Neural cell (in vitro differentiated cells): ENCODE measurements at regions not wholly inside any gene's neighbourhood (a gene's known extent, or its start where the extent isn't known, plus 50 kb on each side); places are given as distances from the start of the nearest gene placed in this dataset.

ENCODE experiments used
- EP300 ChIP-seq: fragments of 450-650 bp; conservative IDR thresholded peaks from 2 replicates; pipeline ENCODE4 v1.6.1; 2014; ENCODE audit warnings: antibody characterized with exemption, mild to moderate bottlenecking, moderate library complexity; ENCODE audit not compliant: poor library complexity, severe bottlenecking
- EZH2 ChIP-seq: fragments of 200-600, 300-800 bp; shearing (Covaris generic), sonication (generic); IDR thresholded peaks from 2 replicates; pipeline ENCODE4 v1.6.1; 2014; ENCODE audit warnings: antibody characterized with exemption, low read length, borderline replicate concordance, mild to moderate bottlenecking; ENCODE audit not compliant: insufficient read depth, poor library complexity, severe bottlenecking
- MXI1 ChIP-seq: fragments of 450-650 bp; conservative IDR thresholded peaks from 2 replicates; pipeline ENCODE4 v1.6.1; 2014; ENCODE audit warnings: antibody characterized with exemption, mild to moderate bottlenecking; ENCODE audit not compliant: poor library complexity, severe bottlenecking
- POLR2AphosphoS5 ChIP-seq: IDR thresholded peaks from 2 replicates; pipeline ENCODE4 v1.6.1; 2012
- RAD21 ChIP-seq: fragments of 450-650 bp; conservative IDR thresholded peaks from 2 replicates; pipeline ENCODE4 v1.6.1; 2014; ENCODE audit warnings: antibody characterized with exemption, mild to moderate bottlenecking, moderate library complexity
- SMC3 ChIP-seq: fragments of 450-650 bp; conservative IDR thresholded peaks from 2 replicates; pipeline ENCODE4 v1.6.1; 2014; ENCODE audit warnings: antibody characterized with exemption, mild to moderate bottlenecking, moderate library complexity; ENCODE audit not compliant: poor library complexity
- TAF1 ChIP-seq: IDR thresholded peaks from 2 replicates; pipeline ENCODE4 v1.6.1; 2012; ENCODE audit warnings: low read depth
- TF ChIP-seq, protein P1 (sequence below): fragments of 450-650 bp; IDR thresholded peaks from 2 replicates; pipeline ENCODE4 v1.5.1; 2014; ENCODE audit warnings: antibody characterized with exemption, mild to moderate bottlenecking, moderate library complexity; ENCODE audit not compliant: poor library complexity, severe bottlenecking
- TF ChIP-seq, protein P2 (sequence below): IDR thresholded peaks from 2 replicates; pipeline ENCODE4 v1.6.1; 2012; ENCODE audit warnings: borderline replicate concordance

DNA sequence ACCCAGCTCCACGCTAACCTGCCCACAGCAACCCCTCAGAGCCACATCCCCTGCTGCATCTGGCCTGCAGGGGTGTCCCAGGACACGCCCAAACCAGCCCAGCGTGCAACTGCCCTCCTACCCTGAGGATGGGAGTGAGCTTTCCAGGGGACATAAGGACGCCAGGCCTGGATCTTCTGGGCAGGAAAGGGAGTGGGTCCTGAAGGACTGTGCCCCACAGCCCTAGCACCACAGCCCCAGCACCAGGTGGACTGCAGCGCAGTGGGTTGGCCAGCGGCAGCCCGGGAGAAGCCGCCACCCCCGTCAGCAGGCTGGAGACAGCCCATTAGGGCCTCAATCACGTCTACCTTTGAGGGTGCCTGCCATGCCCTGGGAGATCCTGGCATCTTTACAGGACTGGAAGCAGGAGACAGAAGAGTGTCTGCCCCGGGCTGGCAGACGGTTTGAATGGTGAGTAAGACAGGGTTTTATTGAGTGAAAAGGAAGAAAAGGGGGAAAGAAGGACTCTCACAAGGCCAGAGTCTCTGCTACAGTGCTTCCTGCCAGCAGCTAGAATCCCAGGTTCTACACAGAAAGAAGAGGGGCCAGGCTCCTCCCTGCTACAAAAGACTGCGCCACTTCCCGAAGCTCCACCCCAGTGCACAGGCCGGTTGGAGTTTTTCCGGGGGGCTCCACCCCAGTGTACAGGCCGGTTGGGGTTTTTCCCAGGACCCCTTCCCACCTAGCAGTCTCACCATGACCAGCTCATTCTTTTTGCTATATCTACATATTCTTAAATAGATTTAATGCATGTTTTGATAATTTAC, 69.8 kb upstream of the KCTD7 start:
- TF ChIP-seq EP300 (no peak), SMC3 (no peak), EZH2 (no peak), TAF1 (no peak), MXI1 (no peak), POLR2AphosphoS5 (no peak), RAD21 (no peak)
- TF ChIP-seq, protein P1, sequence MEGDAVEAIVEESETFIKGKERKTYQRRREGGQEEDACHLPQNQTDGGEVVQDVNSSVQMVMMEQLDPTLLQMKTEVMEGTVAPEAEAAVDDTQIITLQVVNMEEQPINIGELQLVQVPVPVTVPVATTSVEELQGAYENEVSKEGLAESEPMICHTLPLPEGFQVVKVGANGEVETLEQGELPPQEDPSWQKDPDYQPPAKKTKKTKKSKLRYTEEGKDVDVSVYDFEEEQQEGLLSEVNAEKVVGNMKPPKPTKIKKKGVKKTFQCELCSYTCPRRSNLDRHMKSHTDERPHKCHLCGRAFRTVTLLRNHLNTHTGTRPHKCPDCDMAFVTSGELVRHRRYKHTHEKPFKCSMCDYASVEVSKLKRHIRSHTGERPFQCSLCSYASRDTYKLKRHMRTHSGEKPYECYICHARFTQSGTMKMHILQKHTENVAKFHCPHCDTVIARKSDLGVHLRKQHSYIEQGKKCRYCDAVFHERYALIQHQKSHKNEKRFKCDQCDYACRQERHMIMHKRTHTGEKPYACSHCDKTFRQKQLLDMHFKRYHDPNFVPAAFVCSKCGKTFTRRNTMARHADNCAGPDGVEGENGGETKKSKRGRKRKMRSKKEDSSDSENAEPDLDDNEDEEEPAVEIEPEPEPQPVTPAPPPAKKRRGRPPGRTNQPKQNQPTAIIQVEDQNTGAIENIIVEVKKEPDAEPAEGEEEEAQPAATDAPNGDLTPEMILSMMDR = no peak
- TF ChIP-seq, protein P2, sequence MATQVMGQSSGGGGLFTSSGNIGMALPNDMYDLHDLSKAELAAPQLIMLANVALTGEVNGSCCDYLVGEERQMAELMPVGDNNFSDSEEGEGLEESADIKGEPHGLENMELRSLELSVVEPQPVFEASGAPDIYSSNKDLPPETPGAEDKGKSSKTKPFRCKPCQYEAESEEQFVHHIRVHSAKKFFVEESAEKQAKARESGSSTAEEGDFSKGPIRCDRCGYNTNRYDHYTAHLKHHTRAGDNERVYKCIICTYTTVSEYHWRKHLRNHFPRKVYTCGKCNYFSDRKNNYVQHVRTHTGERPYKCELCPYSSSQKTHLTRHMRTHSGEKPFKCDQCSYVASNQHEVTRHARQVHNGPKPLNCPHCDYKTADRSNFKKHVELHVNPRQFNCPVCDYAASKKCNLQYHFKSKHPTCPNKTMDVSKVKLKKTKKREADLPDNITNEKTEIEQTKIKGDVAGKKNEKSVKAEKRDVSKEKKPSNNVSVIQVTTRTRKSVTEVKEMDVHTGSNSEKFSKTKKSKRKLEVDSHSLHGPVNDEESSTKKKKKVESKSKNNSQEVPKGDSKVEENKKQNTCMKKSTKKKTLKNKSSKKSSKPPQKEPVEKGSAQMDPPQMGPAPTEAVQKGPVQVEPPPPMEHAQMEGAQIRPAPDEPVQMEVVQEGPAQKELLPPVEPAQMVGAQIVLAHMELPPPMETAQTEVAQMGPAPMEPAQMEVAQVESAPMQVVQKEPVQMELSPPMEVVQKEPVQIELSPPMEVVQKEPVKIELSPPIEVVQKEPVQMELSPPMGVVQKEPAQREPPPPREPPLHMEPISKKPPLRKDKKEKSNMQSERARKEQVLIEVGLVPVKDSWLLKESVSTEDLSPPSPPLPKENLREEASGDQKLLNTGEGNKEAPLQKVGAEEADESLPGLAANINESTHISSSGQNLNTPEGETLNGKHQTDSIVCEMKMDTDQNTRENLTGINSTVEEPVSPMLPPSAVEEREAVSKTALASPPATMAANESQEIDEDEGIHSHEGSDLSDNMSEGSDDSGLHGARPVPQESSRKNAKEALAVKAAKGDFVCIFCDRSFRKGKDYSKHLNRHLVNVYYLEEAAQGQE = no peak
